Vagina (tissue), 2 donors: ENCODE measurements at regions not wholly inside any gene's neighbourhood (a gene's known extent, or its start where the extent isn't known, plus 50 kb on each side); places are given as distances from the start of the nearest gene placed in this dataset.
"Not testable (repeated sequence)": the region's sequence is repeated elsewhere in the genome, so short reads cannot be mapped to it uniquely, and the experiment has no call there.

Experiments used
- POLR2AphosphoS5 ChIP-seq, 2 donors: sonication (generic); formaldehyde crosslinking; IDR thresholded peaks; one replicate each; pipeline ENCODE4 v1.9.0; 2017; ENCODE audit warnings: antibody characterized with exemption in 2 of 2, mild to moderate bottlenecking in 2 of 2, low read depth in 1 of 2; ENCODE audit not compliant: insufficient read depth in 1 of 2
- TF ChIP-seq, protein P1 (sequence below), 3 experiments: fragments of 450-650 bp in 2 of 3; fragments of 200-600 bp in 1 of 3; sonication (generic) in 1 of 3; IDR thresholded peaks; one replicate each; pipeline ENCODE4 v1.5.1; 2017 to 2019; ENCODE audit warnings: antibody characterized with exemption in 3 of 3, mild to moderate bottlenecking in 2 of 3, moderate library complexity in 2 of 3

DNA sequence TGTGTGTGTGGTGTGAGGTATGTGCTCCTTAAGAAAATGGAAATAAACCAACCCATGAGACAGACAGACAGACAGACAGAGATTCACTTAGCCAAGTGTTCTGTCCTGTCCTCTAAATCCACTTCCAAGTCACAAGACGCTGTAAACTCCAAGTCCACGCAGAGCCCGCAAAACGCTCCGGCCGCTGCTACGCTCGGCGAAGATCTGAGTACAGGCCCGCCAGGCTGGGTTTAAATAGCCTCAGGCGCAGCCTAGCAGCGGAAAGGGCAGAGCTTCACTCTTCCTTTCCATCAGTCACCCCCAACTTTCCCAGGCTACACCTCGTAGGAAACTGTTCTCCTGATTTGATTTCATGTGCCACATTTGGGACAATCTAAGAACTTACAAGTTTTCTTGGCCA lies 741.5 kb upstream of the DEFB115 start:
- TF ChIP-seq POLR2AphosphoS5 (IDR thresholded peaks at IDR 0.05; ENCODE audit: insufficient read depth in 1 of 2, low read depth in 1 of 2) = not testable (repeated sequence)
- TF ChIP-seq, protein P1, sequence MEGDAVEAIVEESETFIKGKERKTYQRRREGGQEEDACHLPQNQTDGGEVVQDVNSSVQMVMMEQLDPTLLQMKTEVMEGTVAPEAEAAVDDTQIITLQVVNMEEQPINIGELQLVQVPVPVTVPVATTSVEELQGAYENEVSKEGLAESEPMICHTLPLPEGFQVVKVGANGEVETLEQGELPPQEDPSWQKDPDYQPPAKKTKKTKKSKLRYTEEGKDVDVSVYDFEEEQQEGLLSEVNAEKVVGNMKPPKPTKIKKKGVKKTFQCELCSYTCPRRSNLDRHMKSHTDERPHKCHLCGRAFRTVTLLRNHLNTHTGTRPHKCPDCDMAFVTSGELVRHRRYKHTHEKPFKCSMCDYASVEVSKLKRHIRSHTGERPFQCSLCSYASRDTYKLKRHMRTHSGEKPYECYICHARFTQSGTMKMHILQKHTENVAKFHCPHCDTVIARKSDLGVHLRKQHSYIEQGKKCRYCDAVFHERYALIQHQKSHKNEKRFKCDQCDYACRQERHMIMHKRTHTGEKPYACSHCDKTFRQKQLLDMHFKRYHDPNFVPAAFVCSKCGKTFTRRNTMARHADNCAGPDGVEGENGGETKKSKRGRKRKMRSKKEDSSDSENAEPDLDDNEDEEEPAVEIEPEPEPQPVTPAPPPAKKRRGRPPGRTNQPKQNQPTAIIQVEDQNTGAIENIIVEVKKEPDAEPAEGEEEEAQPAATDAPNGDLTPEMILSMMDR (IDR thresholded peaks at IDR 0.05) = not testable (repeated sequence)
